A673 (cell line): ENCODE measurements at regions not wholly inside any gene's neighbourhood (a gene's known extent, or its start where the extent isn't known, plus 50 kb on each side); places are given as distances from the start of the nearest gene placed in this dataset.

Experiments
- BruUV-seq: library from RNA; stranded (reverse); fragments of 400-500 nt; replicated peaks from 2 replicates; lab custom pipeline; 2021; lab: Mats Ljungman, UMichigan
- CTCF ChIA-PET: fragments of 300-600 bp; sonication (Branson Sonifier 250); formaldehyde crosslinking; loops from one replicate; lab custom pipeline; 2022; ENCODE audit warnings: antibody characterized with exemption; lab: Charles Lee
- POLR2A ChIA-PET: fragments of 300-600 bp; sonication (Branson Sonifier 250); formaldehyde crosslinking; loops from one replicate; lab custom pipeline; 2022; ENCODE audit warnings: antibody characterized with exemption; ENCODE audit not compliant: low non-redundant PET; lab: Charles Lee
- DNase-seq: peaks from one replicate; pipeline ENCODE4 v3.0.0-alpha.2; 2015; ENCODE audit warnings: low spot score
- H3K27ac ChIP-seq: fragments of 200-600 bp; sonication (generic); 2 replicates; pipeline ENCODE4 v1.5.1; 2016; ENCODE audit warnings: mixed run types, low read depth, mild to moderate bottlenecking, mixed read lengths, antibody characterized with exemption, low read length; ENCODE audit not compliant: poor library complexity, severe bottlenecking
- H3K27me3 ChIP-seq: fragments of 200-600 bp; sonication (generic); replicated peaks from 2 replicates; pipeline ENCODE4 v1.6.1; 2017; ENCODE audit warnings: mixed run types, low read depth, mild to moderate bottlenecking, mixed read lengths, antibody characterized with exemption, low read length; ENCODE audit not compliant: insufficient read depth, poor library complexity
- H3K36me3 ChIP-seq: fragments of 200-600 bp; sonication (generic); 2 replicates; pipeline ENCODE4 v1.6.1; 2016; ENCODE audit warnings: mixed run types, mild to moderate bottlenecking, mixed read lengths, antibody characterized with exemption, low read length; ENCODE audit not compliant: insufficient read depth, poor library complexity, severe bottlenecking
- H3K4me1 ChIP-seq: fragments of 200-600 bp; sonication (generic); 2 replicates; pipeline ENCODE4 v1.6.1; 2017; ENCODE audit warnings: mixed run types, mild to moderate bottlenecking, mixed read lengths, antibody characterized with exemption, low read length; ENCODE audit not compliant: insufficient read depth, poor library complexity, severe bottlenecking
- H3K4me3 ChIP-seq: fragments of 200-600 bp; sonication (generic); 2 replicates; pipeline ENCODE4 v1.5.1; 2016; ENCODE audit warnings: low read depth, mixed run types, mild to moderate bottlenecking, mixed read lengths, low read length; ENCODE audit not compliant: poor library complexity, severe bottlenecking
- H3K9me3 ChIP-seq: fragments of 200-600 bp; sonication (generic); 2 replicates; pipeline ENCODE4 v1.6.1; 2016; ENCODE audit warnings: mixed run types, low read depth, mild to moderate bottlenecking, mixed read lengths, antibody characterized with exemption, low read length; ENCODE audit not compliant: poor library complexity, severe bottlenecking
- CTCF ChIP-seq: fragments of 300-800, 200-600 bp; sonication (generic); conservative IDR thresholded peaks from 2 replicates; pipeline ENCODE4 v1.5.1; 2017; ENCODE audit warnings: low read depth, mild to moderate bottlenecking, antibody characterized with exemption, low read length, moderate library complexity, mixed read lengths
- EZH2 ChIP-seq: fragments of 200-600 bp; sonication (generic); IDR thresholded peaks from 2 replicates; pipeline ENCODE4 v1.6.1; 2017; ENCODE audit warnings: borderline replicate concordance, low read depth, mild to moderate bottlenecking, mixed read lengths, antibody characterized with exemption, low read length; ENCODE audit not compliant: poor library complexity, severe bottlenecking
- intact Hi-C: fragments of 100-400 bp; cut with micrococcal nuclease; formaldehyde crosslinking; loops from one replicate; pipeline ENCODE4 v1.10.0; 2022; ENCODE audit not compliant: unreplicated experiment

GRCh38 chr3:69568951-69569350 lies 170.3 kb upstream of the MITF start:
- no peak overlapping the region for H3K27ac ChIP-seq
- intact Hi-C loops: no loop called here
- H3K4me1 ChIP-seq: no peaks in the 10 kb centered on the region
- no peak overlapping the region for H3K4me3 ChIP-seq
- no peaks in the 10 kb centered on the region for H3K9me3 ChIP-seq
- DNase-seq: no peak
- POLR2A ChIA-PET: no interaction called here
- no TSS peak for BruUV-seq
- no peak for TF ChIP-seq CTCF
- no peak for TF ChIP-seq EZH2
- CTCF ChIA-PET: no interaction called here
- H3K36me3 ChIP-seq: no peaks in the 10 kb centered on the region
- no peaks in the 10 kb centered on the region for H3K27me3 ChIP-seq

DNA sequence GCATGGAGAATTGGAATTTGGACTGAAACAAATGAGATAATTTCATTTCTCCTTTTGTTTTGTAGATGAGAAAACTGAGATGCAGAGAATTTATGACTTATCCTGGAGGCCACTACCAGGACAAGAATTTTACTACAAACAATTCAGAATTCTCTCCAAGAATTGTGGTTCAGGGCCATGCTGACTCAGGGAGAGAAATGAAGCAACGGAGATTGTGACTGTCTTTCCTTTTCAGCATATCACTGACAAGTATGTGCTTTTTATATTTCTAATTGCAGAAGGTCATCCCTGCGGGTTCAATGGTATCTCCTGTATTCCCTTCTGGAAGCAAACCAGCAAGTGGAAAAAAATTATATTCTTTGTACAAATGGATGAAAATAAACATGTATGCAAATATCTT lies 170.8 kb upstream of the MITF start:
- CTCF ChIA-PET: no interaction called here
- intact Hi-C loops: no loop called here
- no peak for DNase-seq
- no peaks in the 10 kb centered on the region for H3K4me1 ChIP-seq
- TF ChIP-seq EZH2 (no peak), CTCF (no peak)
- H3K36me3 ChIP-seq: no peaks in the 10 kb centered on the region
- H3K27ac ChIP-seq: no peak overlapping the region
- BruUV-seq: no TSS peak
- no peaks in the 10 kb centered on the region for H3K9me3 ChIP-seq
- no peak overlapping the region for H3K4me3 ChIP-seq
- H3K27me3 ChIP-seq: no peaks in the 10 kb centered on the region
- POLR2A ChIA-PET: no interaction called here

- ChIA-PET POLR2A (no interaction called here), CTCF (no interaction called here)
Observed at GRCh38 chr3:69567710-69568052, 171.6 kb upstream of the MITF start.

More at GRCh38 chr3:69567710-69568052, 171.6 kb upstream of the MITF start:
- Histone ChIP-seq H3K4me1 (no peaks in the 10 kb centered on the region), H3K9me3 (no peaks in the 10 kb centered on the region), H3K4me3 (no peak overlapping the region), H3K27me3 (no peaks in the 10 kb centered on the region), H3K27ac (no peak overlapping the region), H3K36me3 (no peaks in the 10 kb centered on the region)
- no peak for DNase-seq
- TF ChIP-seq CTCF: no peak
- TF ChIP-seq EZH2: no peak
- intact Hi-C loops: no loop called here
- no TSS peak for BruUV-seq
